WTC11 (cell line): ENCODE measurements at regions not wholly inside any gene's neighbourhood (a gene's known extent, or its start where the extent isn't known, plus 50 kb on each side); places are given as distances from the start of the nearest gene placed in this dataset.

Source experiments
- ATAC-seq: fragments of 200-7000 bp; cut with Tn5 transposase; 2 replicates; pipeline ENCODE4 v1.10.0; 2021; ENCODE audit warnings: mild to moderate bottlenecking, moderate library complexity
- CTCF ChIA-PET: fragments of 300-600 bp; sonication (Branson Sonifier 250); formaldehyde crosslinking; loops from one replicate; lab custom pipeline; 2021; ENCODE audit warnings: antibody characterized with exemption; lab: Charles Lee
- POLR2A ChIA-PET: fragments of 350-600 bp; sonication (Branson Sonifier 250); formaldehyde crosslinking; loops from one replicate; lab custom pipeline; 2021; ENCODE audit warnings: antibody characterized with exemption; lab: Charles Lee
- DNase-seq: peaks from one replicate; pipeline ENCODE4 v3.0.0; 2021; ENCODE audit warnings: low spot score
- H3K27ac Mint-ChIP-seq: 2 replicates; pipeline ENCODE4 v1.8.0; 2021; ENCODE audit warnings: mixed read lengths
- H3K27me3 Mint-ChIP-seq: 2 replicates; pipeline ENCODE4 v1.8.0; 2021; ENCODE audit warnings: low read depth, mild to moderate bottlenecking, moderate library complexity, mixed read lengths
- H3K36me3 Mint-ChIP-seq: 2 replicates; pipeline ENCODE4 v1.8.0; 2021; ENCODE audit warnings: mixed read lengths
- H3K4me1 Mint-ChIP-seq: 2 replicates; pipeline ENCODE4 v1.8.0; 2022; ENCODE audit warnings: mixed read lengths
- H3K4me3 Mint-ChIP-seq: 2 replicates; pipeline ENCODE4 v1.8.0; 2021; ENCODE audit warnings: mild to moderate bottlenecking, moderate library complexity, mixed read lengths
- H3K9me3 Mint-ChIP-seq: 2 replicates; pipeline ENCODE4 v1.8.0; 2021; ENCODE audit warnings: mixed read lengths
- ATF1 ChIP-seq: sonication (generic); formaldehyde crosslinking; IDR thresholded peaks from 2 replicates; pipeline ENCODE4 v1.8.1; 2023; ENCODE audit warnings: mild to moderate bottlenecking, moderate library complexity, missing genetic modification reagents
- EMX1 ChIP-seq: fragments of 250-450 bp; sonication (Bioruptor Pico); IDR thresholded peaks from 2 replicates; pipeline ENCODE4 v1.8.0; 2021; ENCODE audit warnings: mild to moderate bottlenecking
- JUN ChIP-seq: sonication (generic); formaldehyde crosslinking; IDR thresholded peaks from 2 replicates; pipeline ENCODE4 v1.8.0; 2023; ENCODE audit warnings: mild to moderate bottlenecking, missing genetic modification reagents
- MXD4 ChIP-seq: fragments of 250-450 bp; sonication (Bioruptor Pico); IDR thresholded peaks from 2 replicates; pipeline ENCODE4 v1.8.0; 2021; ENCODE audit warnings: mild to moderate bottlenecking, moderate library complexity, borderline replicate concordance
- NR2C2 ChIP-seq: sonication (generic); formaldehyde crosslinking; IDR thresholded peaks from 2 replicates; pipeline ENCODE4 v1.8.0; 2022; ENCODE audit warnings: mild to moderate bottlenecking, missing genetic modification reagents
- RORB ChIP-seq: fragments of 250-450 bp; sonication (Bioruptor Pico); IDR thresholded peaks from 2 replicates; pipeline ENCODE4 v1.9.0; 2021; ENCODE audit warnings: mild to moderate bottlenecking
- SP1 ChIP-seq: sonication (generic); formaldehyde crosslinking; conservative IDR thresholded peaks from 2 replicates; pipeline ENCODE4 v1.8.1; 2022; ENCODE audit warnings: missing genetic modification reagents
- TP53 ChIP-seq: sonication (generic); formaldehyde crosslinking; IDR thresholded peaks from 2 replicates; pipeline ENCODE4 v1.8.1; 2023; ENCODE audit warnings: mild to moderate bottlenecking, missing genetic modification reagents
- ZNF121 ChIP-seq: sonication (generic); formaldehyde crosslinking; IDR thresholded peaks from 2 replicates; pipeline ENCODE4 v1.8.0; 2023; ENCODE audit warnings: missing genetic modification reagents
- ZNF317 ChIP-seq: sonication (generic); formaldehyde crosslinking; IDR thresholded peaks from 2 replicates; pipeline ENCODE4 v1.8.1; 2023; ENCODE audit warnings: low read depth, mild to moderate bottlenecking, moderate library complexity, missing genetic modification reagents, borderline replicate concordance
- ZNF671 ChIP-seq: fragments of 250-450 bp; sonication (Bioruptor Pico); IDR thresholded peaks from 2 replicates; pipeline ENCODE4 v1.8.0; 2021; ENCODE audit warnings: mild to moderate bottlenecking
- TF ChIP-seq, protein P1 (sequence below): sonication (generic); formaldehyde crosslinking; IDR thresholded peaks from 2 replicates; pipeline ENCODE4 v1.8.0; 2022; ENCODE audit warnings: missing genetic modification reagents
- TF ChIP-seq, protein P2 (sequence below): sonication (generic); formaldehyde crosslinking; conservative IDR thresholded peaks from 2 replicates; pipeline ENCODE4 v1.8.1; 2023; ENCODE audit warnings: mild to moderate bottlenecking, low read depth, missing genetic modification reagents, moderate library complexity
- TF ChIP-seq, protein P3 (sequence below): sonication (generic); formaldehyde crosslinking; IDR thresholded peaks from 2 replicates; pipeline ENCODE4 v1.8.0; 2023; ENCODE audit warnings: missing genetic modification reagents
- TF ChIP-seq, protein P4 (sequence below): sonication (generic); formaldehyde crosslinking; IDR thresholded peaks from 2 replicates; pipeline ENCODE4 v1.8.1; 2022; ENCODE audit warnings: mild to moderate bottlenecking, moderate library complexity, missing genetic modification reagents
- TF ChIP-seq, protein P5 (sequence below): sonication (generic); formaldehyde crosslinking; IDR thresholded peaks from 2 replicates; pipeline ENCODE4 v1.8.0; 2022; ENCODE audit warnings: mild to moderate bottlenecking, missing genetic modification reagents
- TF ChIP-seq, protein P6 (sequence below): fragments of 250-450 bp; sonication (Bioruptor Pico); IDR thresholded peaks from 2 replicates; pipeline ENCODE4 v1.8.0; 2021; ENCODE audit warnings: mild to moderate bottlenecking

DNA sequence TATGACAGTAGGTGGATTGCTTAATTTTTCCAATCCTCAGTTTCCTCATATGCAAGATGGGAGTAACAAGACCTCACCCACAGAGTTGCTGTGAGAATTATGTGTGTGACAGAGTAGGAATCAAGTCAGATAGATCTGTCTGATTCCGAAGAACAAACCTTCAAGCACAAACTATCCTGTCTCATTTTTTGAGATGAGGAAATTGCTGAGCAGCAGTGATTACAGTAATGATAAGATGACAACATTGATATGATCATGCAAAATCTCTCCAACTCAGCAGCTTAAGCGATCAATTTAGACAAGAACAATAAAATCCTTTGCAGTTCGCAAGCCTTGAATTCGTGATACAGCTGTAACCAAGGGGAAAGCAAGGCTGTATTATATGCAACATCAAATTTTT is 474.1 kb downstream of the OMA1 start:
- H3K27ac Mint-ChIP-seq: no peak overlapping the region
- TF ChIP-seq ZNF121 (CRISPR knock-in tag) (no peak), ATF1 (CRISPR knock-in tag) (no peak), MXD4 (CRISPR knock-in tag) (no peak), JUN (CRISPR knock-in tag) (no peak), ZNF671 (CRISPR knock-in tag) (no peak)
- TF ChIP-seq, protein P1, sequence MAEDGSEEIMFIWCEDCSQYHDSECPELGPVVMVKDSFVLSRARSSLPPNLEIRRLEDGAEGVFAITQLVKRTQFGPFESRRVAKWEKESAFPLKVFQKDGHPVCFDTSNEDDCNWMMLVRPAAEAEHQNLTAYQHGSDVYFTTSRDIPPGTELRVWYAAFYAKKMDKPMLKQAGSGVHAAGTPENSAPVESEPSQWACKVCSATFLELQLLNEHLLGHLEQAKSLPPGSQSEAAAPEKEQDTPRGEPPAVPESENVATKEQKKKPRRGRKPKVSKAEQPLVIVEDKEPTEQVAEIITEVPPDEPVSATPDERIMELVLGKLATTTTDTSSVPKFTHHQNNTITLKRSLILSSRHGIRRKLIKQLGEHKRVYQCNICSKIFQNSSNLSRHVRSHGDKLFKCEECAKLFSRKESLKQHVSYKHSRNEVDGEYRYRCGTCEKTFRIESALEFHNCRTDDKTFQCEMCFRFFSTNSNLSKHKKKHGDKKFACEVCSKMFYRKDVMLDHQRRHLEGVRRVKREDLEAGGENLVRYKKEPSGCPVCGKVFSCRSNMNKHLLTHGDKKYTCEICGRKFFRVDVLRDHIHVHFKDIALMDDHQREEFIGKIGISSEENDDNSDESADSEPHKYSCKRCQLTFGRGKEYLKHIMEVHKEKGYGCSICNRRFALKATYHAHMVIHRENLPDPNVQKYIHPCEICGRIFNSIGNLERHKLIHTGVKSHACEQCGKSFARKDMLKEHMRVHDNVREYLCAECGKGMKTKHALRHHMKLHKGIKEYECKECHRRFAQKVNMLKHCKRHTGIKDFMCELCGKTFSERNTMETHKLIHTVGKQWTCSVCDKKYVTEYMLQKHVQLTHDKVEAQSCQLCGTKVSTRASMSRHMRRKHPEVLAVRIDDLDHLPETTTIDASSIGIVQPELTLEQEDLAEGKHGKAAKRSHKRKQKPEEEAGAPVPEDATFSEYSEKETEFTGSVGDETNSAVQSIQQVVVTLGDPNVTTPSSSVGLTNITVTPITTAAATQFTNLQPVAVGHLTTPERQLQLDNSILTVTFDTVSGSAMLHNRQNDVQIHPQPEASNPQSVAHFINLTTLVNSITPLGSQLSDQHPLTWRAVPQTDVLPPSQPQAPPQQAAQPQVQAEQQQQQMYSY (CRISPR knock-in tag): no peak
- TF ChIP-seq, protein P2, sequence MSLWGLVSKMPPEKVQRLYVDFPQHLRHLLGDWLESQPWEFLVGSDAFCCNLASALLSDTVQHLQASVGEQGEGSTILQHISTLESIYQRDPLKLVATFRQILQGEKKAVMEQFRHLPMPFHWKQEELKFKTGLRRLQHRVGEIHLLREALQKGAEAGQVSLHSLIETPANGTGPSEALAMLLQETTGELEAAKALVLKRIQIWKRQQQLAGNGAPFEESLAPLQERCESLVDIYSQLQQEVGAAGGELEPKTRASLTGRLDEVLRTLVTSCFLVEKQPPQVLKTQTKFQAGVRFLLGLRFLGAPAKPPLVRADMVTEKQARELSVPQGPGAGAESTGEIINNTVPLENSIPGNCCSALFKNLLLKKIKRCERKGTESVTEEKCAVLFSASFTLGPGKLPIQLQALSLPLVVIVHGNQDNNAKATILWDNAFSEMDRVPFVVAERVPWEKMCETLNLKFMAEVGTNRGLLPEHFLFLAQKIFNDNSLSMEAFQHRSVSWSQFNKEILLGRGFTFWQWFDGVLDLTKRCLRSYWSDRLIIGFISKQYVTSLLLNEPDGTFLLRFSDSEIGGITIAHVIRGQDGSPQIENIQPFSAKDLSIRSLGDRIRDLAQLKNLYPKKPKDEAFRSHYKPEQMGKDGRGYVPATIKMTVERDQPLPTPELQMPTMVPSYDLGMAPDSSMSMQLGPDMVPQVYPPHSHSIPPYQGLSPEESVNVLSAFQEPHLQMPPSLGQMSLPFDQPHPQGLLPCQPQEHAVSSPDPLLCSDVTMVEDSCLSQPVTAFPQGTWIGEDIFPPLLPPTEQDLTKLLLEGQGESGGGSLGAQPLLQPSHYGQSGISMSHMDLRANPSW (CRISPR knock-in tag): no peak
- TF ChIP-seq, protein P3, sequence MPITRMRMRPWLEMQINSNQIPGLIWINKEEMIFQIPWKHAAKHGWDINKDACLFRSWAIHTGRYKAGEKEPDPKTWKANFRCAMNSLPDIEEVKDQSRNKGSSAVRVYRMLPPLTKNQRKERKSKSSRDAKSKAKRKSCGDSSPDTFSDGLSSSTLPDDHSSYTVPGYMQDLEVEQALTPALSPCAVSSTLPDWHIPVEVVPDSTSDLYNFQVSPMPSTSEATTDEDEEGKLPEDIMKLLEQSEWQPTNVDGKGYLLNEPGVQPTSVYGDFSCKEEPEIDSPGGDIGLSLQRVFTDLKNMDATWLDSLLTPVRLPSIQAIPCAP: no peak
- TF ChIP-seq, all 79 proteins: peak for 0
- CTCF ChIA-PET: interaction anchor here (0.5 kb wide), 1 partner anchor 523 kb away, joined by 3 read pairs; no protein-coding TSS in a partner anchor
- no peak for DNase-seq
- ATAC-seq: no peak
- H3K4me1 Mint-ChIP-seq: no peaks in the 10 kb centered on the region
- H3K27me3 Mint-ChIP-seq: no peaks in the 10 kb centered on the region
- no peak overlapping the region for H3K4me3 Mint-ChIP-seq
- POLR2A ChIA-PET: no interaction called here
- H3K36me3 Mint-ChIP-seq: no peaks in the 10 kb centered on the region
- no peaks in the 10 kb centered on the region for H3K9me3 Mint-ChIP-seq

DNA sequence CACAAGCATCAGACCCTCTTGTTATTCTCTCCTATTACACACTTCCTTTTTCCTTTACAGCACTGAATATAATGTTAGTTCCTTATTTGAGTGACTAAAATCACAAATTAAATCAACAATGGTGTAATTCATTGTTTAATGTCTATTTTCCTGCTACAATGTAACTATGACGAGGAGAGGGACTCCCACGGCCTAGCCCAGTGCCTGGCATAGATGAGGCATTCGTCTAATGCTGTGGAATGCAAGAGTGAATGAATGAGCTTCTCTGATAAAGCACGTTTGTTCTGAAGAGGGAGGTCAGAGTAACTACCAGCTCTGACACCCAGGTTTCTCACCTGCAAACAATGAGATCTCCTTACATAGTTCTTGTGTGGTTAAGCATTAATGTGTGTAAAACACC is 479.4 kb downstream of the OMA1 start:
- H3K27ac Mint-ChIP-seq: 0 out of 2 replicates have a peak overlapping the region, but pooled peaks have one; percentile 0
- no peaks in the 10 kb centered on the region for H3K27me3 Mint-ChIP-seq
- ATAC-seq (no peak; the same call in 1 of the 2 replicates), DNase-seq (no peak)
- POLR2A ChIA-PET: no interaction called here
- peaks cover 15% of the 10 kb centered on the region for H3K4me1 Mint-ChIP-seq
- no peak overlapping the region for H3K4me3 Mint-ChIP-seq
- CTCF ChIA-PET: interaction anchor here (1.3 to 1.8 kb wide), 3 partner anchors 88 to 101 kb away, joined by 4 to 7 read pairs (median 4); no protein-coding TSS in a partner anchor
- no peaks in the 10 kb centered on the region for H3K9me3 Mint-ChIP-seq
- no peaks in the 10 kb centered on the region for H3K36me3 Mint-ChIP-seq
- TF ChIP-seq EMX1 (CRISPR knock-in tag) (no peak), RORB (CRISPR knock-in tag) (no peak), TP53 (no peak), NR2C2 (no peak), ZNF317 (CRISPR knock-in tag) (no peak), SP1 (CRISPR knock-in tag) (no peak)
- TF ChIP-seq, protein P4, sequence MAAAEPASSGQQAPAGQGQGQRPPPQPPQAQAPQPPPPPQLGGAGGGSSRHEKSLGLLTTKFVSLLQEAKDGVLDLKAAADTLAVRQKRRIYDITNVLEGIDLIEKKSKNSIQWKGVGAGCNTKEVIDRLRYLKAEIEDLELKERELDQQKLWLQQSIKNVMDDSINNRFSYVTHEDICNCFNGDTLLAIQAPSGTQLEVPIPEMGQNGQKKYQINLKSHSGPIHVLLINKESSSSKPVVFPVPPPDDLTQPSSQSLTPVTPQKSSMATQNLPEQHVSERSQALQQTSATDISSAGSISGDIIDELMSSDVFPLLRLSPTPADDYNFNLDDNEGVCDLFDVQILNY: no peak
- TF ChIP-seq, protein P5, sequence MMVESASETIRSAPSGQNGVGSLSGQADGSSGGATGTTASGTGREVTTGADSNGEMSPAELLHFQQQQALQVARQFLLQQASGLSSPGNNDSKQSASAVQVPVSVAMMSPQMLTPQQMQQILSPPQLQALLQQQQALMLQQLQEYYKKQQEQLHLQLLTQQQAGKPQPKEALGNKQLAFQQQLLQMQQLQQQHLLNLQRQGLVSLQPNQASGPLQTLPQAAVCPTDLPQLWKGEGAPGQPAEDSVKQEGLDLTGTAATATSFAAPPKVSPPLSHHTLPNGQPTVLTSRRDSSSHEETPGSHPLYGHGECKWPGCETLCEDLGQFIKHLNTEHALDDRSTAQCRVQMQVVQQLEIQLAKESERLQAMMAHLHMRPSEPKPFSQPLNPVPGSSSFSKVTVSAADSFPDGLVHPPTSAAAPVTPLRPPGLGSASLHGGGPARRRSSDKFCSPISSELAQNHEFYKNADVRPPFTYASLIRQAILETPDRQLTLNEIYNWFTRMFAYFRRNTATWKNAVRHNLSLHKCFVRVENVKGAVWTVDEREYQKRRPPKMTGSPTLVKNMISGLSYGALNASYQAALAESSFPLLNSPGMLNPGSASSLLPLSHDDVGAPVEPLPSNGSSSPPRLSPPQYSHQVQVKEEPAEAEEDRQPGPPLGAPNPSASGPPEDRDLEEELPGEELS: no peak
- TF ChIP-seq, protein P1 (CRISPR knock-in tag): no peak
- TF ChIP-seq, protein P6, sequence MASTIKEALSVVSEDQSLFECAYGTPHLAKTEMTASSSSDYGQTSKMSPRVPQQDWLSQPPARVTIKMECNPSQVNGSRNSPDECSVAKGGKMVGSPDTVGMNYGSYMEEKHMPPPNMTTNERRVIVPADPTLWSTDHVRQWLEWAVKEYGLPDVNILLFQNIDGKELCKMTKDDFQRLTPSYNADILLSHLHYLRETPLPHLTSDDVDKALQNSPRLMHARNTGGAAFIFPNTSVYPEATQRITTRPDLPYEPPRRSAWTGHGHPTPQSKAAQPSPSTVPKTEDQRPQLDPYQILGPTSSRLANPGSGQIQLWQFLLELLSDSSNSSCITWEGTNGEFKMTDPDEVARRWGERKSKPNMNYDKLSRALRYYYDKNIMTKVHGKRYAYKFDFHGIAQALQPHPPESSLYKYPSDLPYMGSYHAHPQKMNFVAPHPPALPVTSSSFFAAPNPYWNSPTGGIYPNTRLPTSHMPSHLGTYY (CRISPR knock-in tag): no peak
